AG04450 (cell line): ENCODE measurements at regions not wholly inside any gene's neighbourhood (a gene's known extent, or its start where the extent isn't known, plus 50 kb on each side); places are given as distances from the start of the nearest gene placed in this dataset.

Experiments
- CTCF ChIA-PET: fragments of 300-600, 350-600 bp; formaldehyde crosslinking; extraction: SDS; loops from one replicate; lab custom pipeline; 2022; ENCODE audit warnings: antibody characterized with exemption, inconsistent platforms; lab: Charles Lee
- POLR2A ChIA-PET: fragments of 350-600 bp; formaldehyde crosslinking; extraction: SDS; loops from one replicate; lab custom pipeline; 2021; ENCODE audit warnings: antibody characterized with exemption, inconsistent platforms; lab: Yijun Ruan, JAX
- DNase-seq: peaks from one replicate; pipeline ENCODE4 v3.0.0-alpha.2; 2011; ENCODE audit warnings: low read depth, low spot score
- H3K27ac ChIP-seq: one replicate; pipeline ENCODE4 v1.5.1; 2012; ENCODE audit warnings: low read depth, low read length, control low read depth
- H3K27me3 ChIP-seq: one replicate; pipeline ENCODE4 v1.6.0; 2012; ENCODE audit warnings: low read length; ENCODE audit not compliant: control insufficient read depth, insufficient read depth
- H3K4me3 ChIP-seq: 2 replicates; pipeline ENCODE4 v1.5.1; 2011; ENCODE audit warnings: mild to moderate bottlenecking, low read depth, low read length, control low read depth
- H3K9me3 ChIP-seq: 2 replicates; pipeline ENCODE4 v1.5.1; 2012; ENCODE audit warnings: low read length; ENCODE audit not compliant: control insufficient read depth, insufficient read depth
- CTCF ChIP-seq: IDR thresholded peaks from 2 replicates; pipeline ENCODE4 v1.5.1; 2011; ENCODE audit warnings: low read depth, low read length, control low read depth, inconsistent platforms

- Histone ChIP-seq H3K4me3 (no peak overlapping the region), H3K27ac (no peak overlapping the region), H3K27me3 (no peaks in the 10 kb centered on the region), H3K9me3 (no peaks in the 10 kb centered on the region)
- no peak for DNase-seq
- ChIA-PET CTCF (interaction anchor here (0.9 kb wide), 1 partner anchor 129 kb away, joined by 3 read pairs; no protein-coding TSS in a partner anchor), POLR2A (no interaction called here)
- TF ChIP-seq CTCF = no peak
These were observed 89.9 kb upstream of the ADAMTSL1 start for GRCh38 chr9:18384066-18384465.

- H3K27me3 ChIP-seq = no peaks in the 10 kb centered on the region
- POLR2A ChIA-PET = no interaction called here
- TF ChIP-seq CTCF = no peak
- no peaks in the 10 kb centered on the region for H3K9me3 ChIP-seq
- no peak overlapping the region for H3K27ac ChIP-seq
- DNase-seq = no peak
- H3K4me3 ChIP-seq = no peak overlapping the region
- CTCF ChIA-PET = interaction anchor here (0.9 to 1.5 kb wide), 2 partner anchors 57 to 642 kb away, joined by 3 to 9 read pairs; no protein-coding TSS in a partner anchor
These were observed 88.1 kb upstream of the ADAMTSL1 start for GRCh38 chr9:18385696-18386490.

- Histone ChIP-seq H3K4me3 (no peak overlapping the region), H3K9me3 (no peaks in the 10 kb centered on the region), H3K27ac (no peak overlapping the region), H3K27me3 (no peaks in the 10 kb centered on the region)
- peak; percentile 7 for DNase-seq
- CTCF ChIA-PET = interaction anchor here (1.1 to 2.2 kb wide), 2 partner anchors 80 to 135 kb away, joined by 3 to 9 read pairs; no protein-coding TSS in a partner anchor
- TF ChIP-seq CTCF = no peak
- POLR2A ChIA-PET = no interaction called here
These were observed 83.6 kb upstream of the ADAMTSL1 start for GRCh38 chr9:18390393-18390792.

- Histone ChIP-seq H3K27ac (peak overlapping the region; percentile 49), H3K4me3 (no peak overlapping the region), H3K27me3 (no peaks in the 10 kb centered on the region), H3K9me3 (no peaks in the 10 kb centered on the region)
- no peak for TF ChIP-seq CTCF
- peak; percentile 53 for DNase-seq
- POLR2A ChIA-PET = no interaction called here
- CTCF ChIA-PET = interaction anchor here (1.2 kb wide), 1 partner anchor 49 kb away, joined by 5 read pairs; no protein-coding TSS in a partner anchor
These were observed 80.4 kb upstream of the ADAMTSL1 start for GRCh38 chr9:18393340-18394130.
